NCI-H345 (cell line): ENCODE measurements at regions not wholly inside any gene's neighbourhood (a gene's known extent, or its start where the extent isn't known, plus 50 kb on each side); places are given as distances from the start of the nearest gene placed in this dataset.

ENCODE experiments used
- DNase-seq: peaks from one replicate; lab custom pipeline; 2025; lab: John Stamatoyannopoulos, UW

DNA sequence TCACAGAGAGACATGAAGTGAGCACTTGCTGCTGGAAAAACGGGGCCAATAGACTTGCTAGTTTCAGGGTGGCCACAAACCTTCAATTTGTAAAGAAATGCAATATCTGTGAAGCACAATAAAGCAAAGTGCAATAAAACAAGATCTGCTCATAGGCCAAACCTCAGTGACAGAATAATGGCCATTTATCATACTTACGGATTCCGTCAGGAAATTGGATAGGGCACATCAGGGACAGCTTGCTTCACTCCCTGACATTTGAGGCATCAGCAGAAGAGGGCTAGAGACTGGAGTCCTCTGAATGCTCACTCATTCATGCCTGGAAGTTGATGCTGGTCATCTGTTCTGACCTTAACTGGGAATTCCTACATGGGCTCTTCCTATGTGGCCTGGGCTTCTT lies 165.5 kb upstream of the OPRM1 start:
- DNase-seq, result no peak

DNA sequence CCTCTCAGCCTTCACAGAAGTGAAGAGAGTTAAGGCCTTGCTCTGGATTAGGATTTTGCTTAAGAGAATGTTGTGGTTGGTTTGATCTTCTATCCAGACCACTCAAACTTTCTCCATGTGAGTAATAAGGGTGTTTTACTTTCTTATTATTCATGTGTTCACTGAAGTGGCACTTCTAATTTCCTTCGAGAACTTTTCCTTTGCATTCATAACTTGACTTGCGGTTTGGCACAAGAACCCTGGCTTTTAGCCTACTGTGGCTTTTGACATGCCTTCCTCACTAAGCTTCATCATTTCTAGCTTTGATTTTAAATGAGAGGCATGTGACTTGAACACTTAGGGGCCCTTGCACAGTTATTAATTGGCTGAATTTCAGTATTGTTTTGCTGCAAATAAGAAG lies 166.1 kb upstream of the OPRM1 start:
- no peak for DNase-seq

DNA sequence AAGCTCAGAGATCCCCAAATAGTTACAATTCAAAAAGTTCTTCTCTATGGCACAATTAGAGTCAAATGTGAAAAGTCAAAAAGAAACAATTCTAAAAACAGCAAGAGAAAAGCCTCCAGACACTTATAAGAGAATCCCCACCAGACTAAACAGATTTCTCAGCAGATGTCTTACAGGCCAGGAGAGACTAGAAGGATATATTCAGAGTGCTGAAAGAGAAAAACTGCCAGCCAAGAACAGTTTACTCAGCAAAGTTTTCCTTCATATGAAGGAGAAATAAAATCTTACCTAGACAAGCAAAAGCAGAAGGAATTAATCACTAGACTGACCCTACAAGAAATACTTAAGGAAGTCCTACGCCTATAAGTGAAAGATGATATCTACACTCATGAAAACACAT lies 176.1 kb upstream of the OPRM1 start:
- DNase-seq, result no peak

DNA sequence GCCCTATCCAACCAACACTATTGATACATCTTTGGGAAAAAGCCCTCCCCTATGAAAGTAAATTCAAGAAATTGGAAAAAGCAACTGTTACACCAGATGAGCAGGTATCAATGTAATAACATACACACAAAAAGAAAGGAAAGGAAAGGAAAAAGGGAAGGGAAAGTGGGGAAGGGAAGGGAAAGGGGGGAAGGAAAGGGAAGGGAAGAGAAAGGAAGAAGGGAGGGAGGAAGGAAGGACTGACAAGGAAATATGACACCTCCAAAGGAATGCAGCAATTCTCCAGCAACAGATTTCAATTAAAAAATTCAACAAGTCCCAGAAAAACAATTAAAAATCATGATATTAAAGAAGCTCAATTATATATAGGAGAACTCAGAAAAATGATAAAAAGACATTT lies 176.9 kb upstream of the OPRM1 start:
- DNase-seq, result no peak

DNA sequence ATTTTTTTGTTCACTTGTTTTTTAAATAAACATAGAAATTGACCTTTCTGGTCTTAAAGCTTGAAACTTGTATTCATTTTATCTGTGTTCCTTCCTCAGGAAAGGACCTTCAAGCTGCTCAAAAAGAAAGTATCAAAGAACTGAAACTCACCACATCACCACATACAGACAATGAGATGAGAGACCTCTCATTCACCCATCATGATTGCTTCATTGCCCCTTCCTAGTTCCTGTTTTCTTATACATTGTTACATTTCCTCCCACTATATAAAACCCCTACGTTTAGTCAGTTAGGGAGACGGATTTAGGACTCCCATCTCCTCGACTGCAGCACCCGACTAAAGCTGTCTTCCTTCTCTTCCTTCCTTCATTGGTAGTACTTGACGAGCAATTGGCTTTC lies 180.5 kb upstream of the OPRM1 start:
- no peak for DNase-seq

DNA sequence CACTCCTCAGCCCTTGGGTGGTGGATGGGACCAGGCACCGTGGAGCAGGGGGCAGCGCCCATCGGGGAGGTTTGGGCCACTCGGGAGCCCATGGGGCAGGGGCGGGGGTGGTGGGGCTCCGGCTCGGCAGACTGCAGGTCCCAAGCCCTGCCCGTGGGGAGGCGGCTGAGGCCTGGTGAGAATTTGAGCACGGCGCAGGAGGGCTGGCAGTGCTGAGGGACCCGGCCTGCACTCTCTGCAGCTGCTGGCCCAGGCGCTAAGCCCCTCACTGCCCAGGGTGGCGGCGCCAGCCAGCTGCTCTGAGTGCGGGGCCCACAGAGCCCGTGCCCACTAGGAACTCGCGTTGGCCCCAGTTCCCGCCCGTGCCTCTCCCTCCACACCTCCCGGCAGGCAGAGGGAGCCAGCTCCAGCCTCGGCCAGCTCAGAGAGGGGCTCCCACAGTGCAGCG lies 182.1 kb upstream of the OPRM1 start:
- no peak for DNase-seq

DNA sequence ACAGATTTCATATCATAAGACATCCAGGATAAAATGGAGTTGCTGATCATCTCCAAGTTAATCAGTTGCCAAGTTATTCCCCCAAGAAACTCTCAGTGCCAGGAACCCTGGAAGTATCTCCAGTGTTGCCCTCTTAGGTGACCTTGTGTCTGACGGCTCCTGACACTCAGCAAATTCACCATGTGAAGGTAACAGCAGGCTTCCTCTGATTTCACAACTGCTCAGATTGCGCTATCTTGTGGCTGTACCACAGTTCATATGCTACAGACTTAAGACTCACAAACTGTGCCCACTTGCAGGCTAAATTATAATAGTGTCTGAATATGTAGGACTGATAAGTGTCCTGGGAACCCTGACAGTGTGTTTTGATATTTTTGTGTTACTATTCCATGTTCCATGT lies 186.6 kb upstream of the OPRM1 start:
- no peak for DNase-seq

DNA sequence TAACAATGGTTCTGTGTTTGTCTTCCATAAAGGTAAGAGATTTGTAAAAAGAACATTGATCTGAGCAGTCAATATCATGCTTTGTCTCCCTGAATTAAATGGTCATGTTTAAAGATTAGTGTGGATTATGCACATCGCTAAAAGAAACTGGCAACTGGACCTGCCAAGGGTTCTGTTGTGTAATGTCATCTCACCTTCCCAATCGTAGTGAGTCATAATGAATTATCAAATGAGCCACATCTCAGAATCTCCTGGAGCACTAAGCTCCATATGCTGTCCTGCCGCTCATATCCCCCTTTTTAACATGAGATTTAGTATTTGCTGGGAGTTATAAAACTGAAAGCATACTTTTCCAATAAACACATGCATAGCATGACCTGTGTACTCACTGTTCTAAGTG lies 187.0 kb upstream of the OPRM1 start:
- DNase-seq, result no peak

DNA sequence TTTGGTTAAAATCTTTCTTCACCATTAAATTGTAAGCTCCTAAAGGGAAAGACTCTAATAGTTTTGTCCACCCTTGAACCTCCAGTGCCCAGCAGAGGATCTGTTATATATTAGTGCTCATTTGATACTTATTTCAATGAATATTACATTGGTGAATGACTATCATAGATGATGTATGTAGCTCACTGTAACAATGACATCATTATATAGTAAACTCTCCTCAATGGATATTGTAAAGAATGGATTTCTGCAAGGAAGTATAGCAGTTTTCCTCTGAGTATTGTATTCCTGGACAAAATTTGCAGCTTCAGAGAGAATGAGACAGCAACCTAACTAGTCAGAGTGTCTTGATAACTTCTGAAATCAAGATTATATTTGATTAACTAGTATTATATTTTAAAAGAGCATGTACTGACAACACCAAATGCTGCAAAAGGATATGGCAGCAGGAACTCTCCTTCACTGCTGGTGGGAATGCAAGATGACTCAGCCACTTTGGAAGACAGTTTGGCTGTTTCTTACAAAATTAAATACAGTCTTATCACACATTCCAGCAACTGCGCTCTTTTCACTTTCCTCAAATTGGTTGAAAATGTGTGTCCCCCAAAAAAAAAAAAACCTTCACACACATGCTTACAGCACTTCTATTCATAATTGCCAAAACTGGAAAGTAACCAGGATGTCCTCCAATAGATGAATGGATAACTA lies 189.8 kb upstream of the OPRM1 start:
- no peak for DNase-seq

DNA sequence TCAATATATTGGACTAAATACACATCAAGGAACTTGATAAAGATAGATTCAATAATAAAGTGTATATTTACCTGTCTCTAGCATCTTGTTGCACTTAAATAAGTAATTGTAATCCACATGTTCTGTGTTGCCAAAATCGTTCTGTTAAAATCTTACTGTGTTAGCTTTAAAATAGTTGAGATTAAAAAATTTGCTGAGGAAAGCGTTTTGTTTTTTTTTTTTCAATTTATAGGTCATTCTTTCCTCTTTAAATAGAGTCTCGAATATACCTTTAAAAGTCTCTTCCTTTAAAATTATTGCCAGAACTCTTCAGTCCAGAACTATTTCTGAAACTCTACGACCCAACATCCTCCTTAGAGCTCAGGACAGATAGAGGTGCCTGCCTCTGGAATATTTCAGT lies 195.6 kb upstream of the OPRM1 start:
- DNase-seq, result no peak

DNA sequence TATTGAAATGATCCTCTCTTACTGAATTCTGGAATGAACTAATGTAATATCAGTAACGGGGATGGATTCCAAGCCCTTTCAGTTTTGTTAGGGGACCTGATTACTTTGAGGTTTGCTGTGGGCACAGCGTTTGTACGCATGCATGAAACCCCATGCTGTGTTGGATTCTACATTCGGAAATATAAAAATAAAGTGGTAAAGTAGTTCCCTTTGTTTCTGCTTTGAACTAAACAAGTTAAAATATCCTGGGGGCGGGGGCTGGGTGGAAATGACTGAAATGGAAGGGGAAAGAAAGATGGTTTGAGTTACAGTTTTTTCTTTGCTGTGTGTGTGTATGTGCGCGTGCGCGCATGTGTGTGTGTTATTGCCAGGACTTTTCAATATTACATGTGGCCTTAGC lies 196.5 kb upstream of the OPRM1 start:
- DNase-seq, result no peak

DNA sequence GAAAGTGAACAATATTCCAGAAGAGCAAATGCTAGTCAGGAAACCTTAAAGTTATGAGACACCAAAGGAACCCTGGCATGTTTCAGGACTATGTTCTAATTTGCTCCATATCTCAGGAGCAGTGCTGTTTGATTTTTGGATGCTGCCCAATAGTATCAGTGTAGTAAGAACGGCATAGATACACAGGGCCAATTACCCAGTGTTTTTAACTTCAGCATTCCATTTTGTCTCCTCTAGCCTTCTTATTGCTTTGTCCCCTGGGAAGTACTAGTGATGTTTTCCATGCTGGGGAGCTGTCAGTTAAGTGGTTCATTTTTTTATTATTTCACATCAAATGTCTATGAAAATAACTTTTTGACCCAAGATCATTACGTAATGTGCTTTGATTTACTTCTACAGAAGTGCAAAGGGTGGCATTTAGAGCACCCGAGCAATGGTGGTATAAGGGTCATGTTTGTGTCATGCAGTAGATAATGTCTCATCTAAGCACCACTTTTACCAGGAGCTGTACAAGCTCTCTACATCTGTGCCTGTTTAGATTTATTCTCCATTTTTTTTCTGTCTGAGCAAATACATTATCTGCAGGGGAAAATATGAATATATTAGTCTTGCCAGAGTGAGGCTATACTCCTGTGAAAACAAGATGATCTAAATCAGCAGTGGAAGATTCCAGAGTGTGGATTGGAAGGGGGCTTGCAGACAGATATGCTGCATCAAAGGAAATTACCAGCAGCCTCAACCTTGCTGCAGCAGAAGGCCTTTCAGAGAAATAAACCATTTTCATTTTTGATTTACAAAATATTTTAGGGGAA lies 198.8 kb upstream of the OPRM1 start:
- no peak for DNase-seq

DNA sequence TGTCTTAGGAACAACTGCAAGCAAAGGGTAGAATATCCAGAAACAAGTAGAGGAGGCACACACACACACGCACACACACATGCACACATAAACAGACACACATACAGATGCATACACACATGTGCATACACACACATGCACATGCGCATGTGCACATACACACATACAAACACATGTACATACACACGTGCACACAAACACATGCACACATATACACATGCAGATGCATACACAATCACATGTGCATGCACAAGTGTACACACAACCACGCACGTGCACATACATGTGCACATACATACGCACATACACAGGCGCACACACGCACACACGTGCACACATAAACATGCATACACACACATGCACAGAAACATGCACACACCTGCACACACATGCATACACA lies 206.5 kb upstream of the OPRM1 start:
- no peak for DNase-seq

DNA sequence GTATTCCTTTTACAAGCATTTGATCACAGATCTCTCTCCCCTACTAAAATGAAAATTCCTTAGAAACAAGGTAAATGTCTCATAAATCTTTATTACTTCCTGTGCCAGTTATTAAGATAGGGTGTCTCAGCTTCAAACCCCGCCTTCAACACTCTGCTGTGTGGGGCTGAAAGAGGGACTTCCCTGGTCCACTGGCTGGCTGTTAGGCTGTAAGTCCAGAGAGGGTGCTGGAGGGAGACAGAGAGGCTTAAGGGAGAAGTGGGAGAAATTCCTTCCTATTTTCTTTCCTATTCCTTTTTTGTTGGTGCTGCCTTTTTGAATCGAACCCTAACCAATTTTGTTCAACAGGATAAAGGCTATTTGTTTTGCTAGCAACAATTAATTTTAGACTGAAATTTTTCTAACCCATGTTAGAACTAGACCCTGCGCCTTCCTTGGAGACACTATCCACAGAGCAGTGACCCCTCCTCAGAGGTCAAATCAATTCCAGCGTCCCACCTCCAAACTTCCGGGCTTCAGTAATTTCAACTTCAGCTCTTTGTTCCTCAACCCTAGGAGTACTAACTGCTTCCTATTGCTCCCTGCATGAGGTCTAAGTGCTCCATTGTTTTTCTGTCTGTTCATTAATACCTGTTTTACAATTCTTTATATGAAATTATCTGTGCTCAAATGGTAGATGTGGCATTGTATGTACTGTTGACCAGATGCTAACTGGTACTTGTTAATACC lies 207.5 kb upstream of the OPRM1 start:
- no peak for DNase-seq

DNA sequence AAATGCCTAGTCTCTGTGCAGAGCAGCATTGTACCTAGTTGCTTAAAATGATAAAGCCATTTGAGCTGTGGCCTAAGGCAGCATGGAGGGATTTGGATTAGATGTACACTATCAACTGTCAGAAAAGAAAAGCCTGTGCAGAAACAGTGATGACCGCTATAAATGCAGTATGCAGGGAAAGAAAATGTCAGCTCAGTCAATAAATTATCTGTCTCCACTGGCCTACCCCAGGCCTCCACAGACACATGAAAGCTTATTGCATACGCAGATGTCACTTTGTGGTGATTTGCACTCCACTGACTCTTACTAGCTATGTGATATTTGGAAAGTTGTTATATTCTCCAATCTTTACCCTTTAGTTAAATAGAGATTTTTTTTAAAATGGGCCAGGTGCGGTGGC lies 221.9 kb upstream of the OPRM1 start:
- DNase-seq, result no peak

DNA sequence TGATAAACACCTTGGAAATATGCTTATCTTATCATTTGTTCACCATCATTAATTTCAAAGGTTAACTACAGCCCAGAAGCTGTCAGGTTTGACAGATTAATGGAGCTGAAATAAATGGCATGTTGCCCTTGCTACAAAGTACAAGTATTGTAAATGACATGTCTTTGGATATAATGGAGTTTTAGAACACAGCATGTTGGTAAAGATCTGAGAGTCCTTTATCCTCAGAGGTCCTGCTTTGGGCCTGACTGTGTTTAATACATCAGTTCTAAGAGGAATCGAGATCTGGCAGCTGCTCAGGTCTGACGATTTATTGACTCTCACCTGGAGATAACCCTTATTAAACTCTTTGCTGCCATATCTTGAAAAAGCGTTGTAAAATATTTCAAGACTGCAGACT lies 222.7 kb upstream of the OPRM1 start:
- no peak for DNase-seq

DNA sequence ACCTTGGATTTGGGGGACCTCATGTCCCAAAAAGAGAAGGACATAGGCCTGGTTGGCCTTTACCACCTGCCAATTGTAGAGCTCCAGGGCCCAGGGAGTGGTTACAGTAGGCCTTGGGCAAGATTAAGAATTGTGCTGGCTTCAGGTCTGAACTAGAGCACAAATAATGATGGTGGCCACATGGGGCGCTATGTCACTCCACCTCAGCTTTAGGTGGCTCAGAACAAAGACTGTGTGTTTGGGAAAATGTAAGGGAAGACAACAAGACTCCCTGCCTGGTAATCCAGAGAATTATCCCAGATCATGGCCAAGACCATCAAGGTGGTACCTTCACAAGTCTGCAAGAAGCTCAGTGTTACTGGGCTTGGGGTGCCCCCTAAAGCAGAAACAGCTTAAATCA lies 224.9 kb upstream of the OPRM1 start:
- no peak for DNase-seq

DNA sequence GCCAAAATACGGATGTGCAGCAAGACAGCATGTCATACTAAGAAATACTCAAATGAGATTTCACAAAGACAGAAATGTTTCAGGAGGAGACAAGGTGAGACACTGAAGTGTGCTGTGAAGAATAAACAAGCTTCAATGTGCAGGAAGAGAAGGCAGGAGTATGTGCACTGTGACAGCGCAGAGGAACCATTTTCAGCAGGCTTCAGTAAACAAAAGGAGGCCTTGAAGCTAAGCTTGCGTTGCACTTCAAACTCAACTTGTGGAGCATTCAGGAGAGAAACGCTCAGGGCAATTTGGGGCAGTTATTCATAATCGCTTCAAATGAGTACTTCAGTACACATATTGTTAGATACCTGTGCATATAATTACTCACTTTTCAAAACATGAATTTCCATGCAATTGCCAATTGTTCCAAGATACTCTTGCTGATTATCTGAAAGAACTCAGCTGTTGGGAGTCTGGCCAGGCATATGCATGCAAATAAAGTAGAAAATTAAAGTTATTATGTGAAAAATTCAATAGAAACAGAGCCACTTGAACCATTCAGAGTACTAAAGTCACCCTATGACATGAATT lies 234.2 kb upstream of the OPRM1 start:
- DNase-seq, result no peak

DNA sequence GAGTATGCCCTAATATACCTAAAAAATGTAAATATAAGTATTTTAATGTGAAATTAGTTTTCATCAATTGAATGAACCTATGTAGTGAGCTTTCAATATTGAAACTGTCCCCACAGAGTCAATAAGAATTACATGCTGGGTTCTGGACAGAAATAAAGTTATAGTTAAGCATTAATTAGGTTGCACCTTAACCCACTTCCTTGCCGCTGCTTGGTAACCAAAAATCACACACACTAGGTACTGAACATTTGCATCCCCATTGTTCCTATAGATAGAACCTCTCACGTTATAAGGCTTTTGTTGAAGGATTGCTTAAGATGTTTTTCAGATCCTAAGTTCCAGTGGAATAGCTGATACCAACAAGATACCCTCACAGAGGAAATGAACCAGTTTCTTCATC lies 237.1 kb upstream of the OPRM1 start:
- no peak for DNase-seq

DNA sequence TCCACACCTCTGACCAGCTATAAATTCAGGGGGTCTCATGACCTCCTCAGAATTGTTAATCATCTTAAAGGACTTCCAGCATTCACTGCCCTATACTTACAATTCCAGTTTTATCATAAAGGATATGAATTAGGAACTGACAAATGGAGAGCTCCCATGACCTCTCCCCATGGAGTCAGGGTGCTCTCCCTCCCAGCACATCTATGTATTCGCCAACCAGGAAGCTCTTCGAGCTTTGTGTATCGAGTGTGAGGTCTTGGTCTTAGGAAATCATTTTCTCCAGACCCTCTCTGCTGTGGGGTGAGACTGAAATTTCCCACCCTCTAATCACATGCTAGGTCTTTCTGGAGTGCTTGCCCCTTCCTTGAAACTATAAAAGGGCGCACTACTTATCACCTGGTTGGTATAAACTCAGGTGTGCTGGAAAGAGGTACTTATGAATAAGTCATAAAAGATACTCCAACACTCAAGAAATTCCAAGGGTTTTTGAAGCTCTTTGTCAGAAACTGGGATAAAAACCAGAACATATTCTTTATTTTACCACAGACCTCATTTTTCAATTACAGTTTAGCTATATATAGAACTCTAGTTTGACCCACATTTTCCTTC lies 238.4 kb upstream of the OPRM1 start:
- no peak for DNase-seq

DNA sequence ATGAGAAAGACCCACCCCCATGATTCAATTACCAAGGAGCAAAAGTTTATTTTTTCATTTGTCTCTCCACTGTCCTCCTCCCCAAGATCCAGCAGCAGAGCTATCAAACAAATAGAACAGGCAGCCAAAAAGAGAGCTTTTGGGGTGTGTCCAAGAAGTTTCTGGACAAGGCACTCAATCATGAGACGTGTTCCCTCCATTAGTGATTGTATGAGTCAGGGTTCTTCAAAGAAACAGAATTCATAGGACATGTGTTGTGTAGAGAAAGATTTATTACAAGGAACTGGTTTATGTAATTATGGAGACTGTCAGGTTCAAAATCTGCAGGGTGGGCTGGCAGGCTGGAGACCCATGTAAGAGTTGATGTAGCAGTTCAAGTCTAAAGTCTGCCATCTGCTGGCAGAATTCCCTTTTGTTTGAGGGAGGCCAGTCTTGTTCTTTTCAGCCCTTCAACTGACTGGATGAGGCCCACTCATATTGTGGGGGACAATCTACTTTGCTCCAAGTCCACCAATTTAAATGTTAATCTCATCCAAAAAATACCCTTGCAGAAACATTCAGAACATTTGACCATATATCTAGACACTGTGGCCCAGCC lies 248.1 kb upstream of the OPRM1 start:
- no peak for DNase-seq

DNA sequence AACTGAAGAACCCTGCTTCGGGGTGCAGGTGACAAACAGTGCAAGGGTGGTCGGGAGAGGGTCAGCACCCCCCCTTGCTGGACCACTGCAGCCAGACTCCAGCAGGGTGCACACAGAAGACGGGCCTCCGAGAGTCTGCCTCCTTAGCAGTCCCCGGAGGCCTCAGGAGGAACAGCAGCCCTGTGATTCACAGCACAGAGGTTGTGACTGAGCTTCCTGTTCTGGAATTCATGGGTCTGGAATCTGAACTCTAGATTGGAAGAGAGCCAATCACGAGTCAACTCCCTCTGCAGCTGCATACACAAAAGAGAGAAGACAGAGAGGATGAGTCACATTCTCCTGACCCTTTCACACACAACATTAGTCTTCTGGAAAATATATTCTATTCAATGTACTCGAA lies 249.0 kb upstream of the OPRM1 start:
- no peak for DNase-seq
